Fibroblast of skin of right quadriceps (primary cell): ENCODE measurements at regions not wholly inside any gene's neighbourhood (a gene's known extent, or its start where the extent isn't known, plus 50 kb on each side); places are given as distances from the start of the nearest gene placed in this dataset.

Experiments
- DNase-seq: peaks from one replicate; pipeline ENCODE4 v3.0.0-alpha.2; 2013

- DNase-seq: peak; percentile 74
These were observed 165.3 kb downstream of the RNF152 start for GRCh38 chr18:61727241-61728193.

GRCh38 chr18:61724532-61724931 lies 168.3 kb downstream of the RNF152 start:
- DNase-seq: no peak

GRCh38 chr18:61722247-61722646 lies 170.6 kb downstream of the RNF152 start:
- no peak for DNase-seq

- DNase-seq: no peak
These were observed 172.3 kb downstream of the RNF152 start for GRCh38 chr18:61720496-61720895.

DNA sequence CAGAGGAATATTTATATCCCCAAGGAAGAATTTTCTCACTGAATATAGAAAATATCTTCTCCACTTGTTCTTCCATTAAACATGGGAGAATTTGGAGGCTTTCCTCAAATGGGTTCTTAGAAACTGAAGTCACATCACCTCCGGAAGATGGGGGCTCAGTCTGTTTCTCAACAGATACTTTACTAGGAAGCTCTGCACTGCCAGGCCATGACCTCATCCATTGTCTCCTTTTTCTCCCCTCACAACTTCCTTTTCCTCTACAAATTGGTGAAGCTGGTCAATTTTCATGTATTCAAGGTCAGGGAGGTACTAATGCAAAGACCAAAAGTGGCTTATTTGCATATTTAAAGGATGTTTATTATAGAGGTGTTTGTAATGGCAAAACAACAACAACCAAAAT lies 173.1 kb downstream of the RNF152 start:
- DNase-seq: no peak

GRCh38 chr18:61718944-61719343 lies 173.9 kb downstream of the RNF152 start:
- DNase-seq: no peak

DNA sequence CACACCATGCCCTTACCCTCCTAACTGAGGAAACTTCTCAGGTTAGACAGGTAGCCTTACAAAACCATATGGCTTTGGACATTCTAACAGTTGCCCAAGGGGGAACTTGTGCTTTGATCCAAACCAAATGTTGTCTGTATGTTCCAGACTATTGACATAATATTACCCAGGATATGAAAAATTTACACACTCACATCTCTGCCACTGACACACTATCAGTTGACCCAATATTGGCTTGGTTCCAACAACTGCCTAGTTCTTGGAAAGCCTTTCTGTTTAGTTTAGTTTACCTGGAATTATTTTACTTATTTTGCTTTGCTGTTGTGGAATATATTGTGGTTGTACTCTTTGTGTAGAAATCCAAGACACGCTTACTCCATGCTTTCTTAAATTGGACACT lies 178.4 kb downstream of the RNF152 start:
- no peak for DNase-seq

- no peak for DNase-seq
These were observed 179.3 kb downstream of the RNF152 start for GRCh38 chr18:61713502-61713901.

DNA sequence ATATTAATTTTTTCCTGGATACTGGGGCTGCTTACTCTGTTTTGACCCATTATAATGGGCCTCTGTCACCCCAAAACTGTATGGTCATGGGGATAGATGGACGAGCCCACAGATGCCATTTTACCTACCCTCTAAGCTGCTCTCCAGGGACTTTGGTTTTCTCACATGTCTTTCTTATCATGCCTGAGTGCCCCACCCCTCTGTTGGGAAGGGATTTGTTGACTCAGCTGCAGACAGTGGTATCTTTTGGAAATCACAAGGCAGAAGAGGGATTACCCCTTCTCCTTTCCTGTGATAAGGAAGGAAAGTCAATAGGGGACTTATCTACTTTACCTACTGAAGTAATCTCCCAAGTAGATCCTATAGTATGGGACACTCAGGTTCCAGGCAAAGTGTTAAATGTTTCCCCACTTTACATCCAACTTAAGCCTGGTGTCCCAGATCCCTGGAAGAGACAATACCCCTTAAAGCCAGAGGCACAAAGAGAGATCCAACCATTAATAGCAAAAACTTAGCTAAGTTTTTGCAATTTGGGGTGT lies 182.7 kb downstream of the RNF152 start:
- no peak for DNase-seq

- DNase-seq: no peak
These were observed 186.4 kb downstream of the RNF152 start for GRCh38 chr18:61706276-61706915.

- DNase-seq: peak; percentile 70
These were observed 189.3 kb downstream of the RNF152 start for GRCh38 chr18:61703508-61703907.

DNA sequence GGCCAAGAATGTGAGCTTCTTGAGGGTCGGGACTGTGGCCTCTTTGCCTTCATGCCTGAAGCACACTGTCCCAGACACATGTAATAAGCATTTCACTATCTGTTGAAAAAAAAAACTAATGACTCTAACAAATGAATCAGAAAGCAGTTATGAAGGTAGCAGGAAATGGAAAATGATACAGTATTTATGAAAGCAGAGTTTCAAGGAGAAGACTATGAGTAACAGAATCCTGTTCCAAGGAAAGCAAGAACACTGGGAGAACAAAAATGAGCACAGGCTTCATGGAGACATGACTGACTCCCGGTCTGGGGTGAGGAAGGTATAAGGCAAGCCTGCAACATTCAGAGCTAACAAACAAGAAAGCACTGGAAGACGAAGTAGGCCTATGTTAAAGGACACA lies 190.8 kb downstream of the RNF152 start:
- DNase-seq: peak; percentile 73

GRCh38 chr18:61699397-61700110 lies 193.3 kb downstream of the RNF152 start:
- DNase-seq: peak; percentile 21

- DNase-seq: no peak
These were observed 195.4 kb downstream of the RNF152 start for GRCh38 chr18:61697306-61697909.

- DNase-seq: no peak
These were observed 198.6 kb downstream of the RNF152 start for GRCh38 chr18:61694236-61694635.

- DNase-seq: no peak
These were observed 202.2 kb downstream of the RNF152 start for GRCh38 chr18:61690418-61691138.

- DNase-seq: no peak
These were observed 205.5 kb downstream of the RNF152 start for GRCh38 chr18:61687317-61687716.

GRCh38 chr18:61683856-61684255 lies 209.0 kb downstream of the RNF152 start:
- DNase-seq: no peak

- no peak for DNase-seq
These were observed 211.7 kb downstream of the RNF152 start for GRCh38 chr18:61681065-61681464.

DNA sequence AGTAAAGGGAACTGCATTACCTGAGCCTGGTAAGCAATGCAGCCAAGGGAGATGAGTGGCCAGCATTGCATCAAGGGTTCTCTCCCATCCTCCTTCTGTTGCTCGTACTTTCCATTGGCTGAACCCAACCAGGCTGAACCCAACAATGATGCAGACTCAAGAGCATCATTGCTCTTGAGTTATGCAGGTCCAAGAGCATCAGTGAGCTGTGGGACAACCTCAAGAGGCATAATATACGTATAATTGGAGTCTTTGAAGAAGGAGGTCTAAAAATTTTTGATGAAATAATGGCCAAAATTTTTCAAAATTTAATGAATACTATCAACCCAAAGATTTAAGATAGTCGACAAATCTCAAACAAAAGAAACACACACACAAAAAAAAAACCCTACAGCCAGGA lies 213.0 kb downstream of the RNF152 start:
- DNase-seq: no peak

DNA sequence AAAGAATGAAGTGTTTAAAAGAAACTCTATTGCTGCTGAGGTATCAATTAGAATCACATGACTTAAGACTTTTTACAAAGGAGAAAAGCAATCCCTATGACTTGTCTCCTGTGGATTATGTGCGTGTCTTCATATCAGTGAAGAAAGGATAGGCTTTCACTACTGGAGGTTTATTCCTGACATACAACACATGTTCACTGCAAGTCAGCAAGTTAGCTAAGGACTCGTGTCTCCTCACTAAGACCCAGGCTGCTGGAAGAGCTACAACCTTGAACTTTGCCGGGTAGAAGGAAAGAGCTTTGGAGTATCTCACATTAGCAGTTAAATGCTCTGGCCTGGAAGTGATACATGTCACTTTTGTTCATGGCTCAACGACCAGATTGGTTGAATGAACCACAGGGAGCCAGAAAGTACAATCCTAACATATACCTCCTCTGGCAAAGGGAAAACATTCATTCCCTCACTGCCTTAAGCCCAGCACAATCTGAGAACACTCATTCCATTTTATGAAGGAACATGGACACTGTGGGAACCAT lies 215.3 kb downstream of the RNF152 start:
- no peak for DNase-seq
